ENCODE measurements at regions not wholly inside any gene's neighbourhood (a gene's known extent, or its start where the extent isn't known, plus 50 kb on each side); places are given as distances from the start of the nearest gene placed in this dataset.

DNA sequence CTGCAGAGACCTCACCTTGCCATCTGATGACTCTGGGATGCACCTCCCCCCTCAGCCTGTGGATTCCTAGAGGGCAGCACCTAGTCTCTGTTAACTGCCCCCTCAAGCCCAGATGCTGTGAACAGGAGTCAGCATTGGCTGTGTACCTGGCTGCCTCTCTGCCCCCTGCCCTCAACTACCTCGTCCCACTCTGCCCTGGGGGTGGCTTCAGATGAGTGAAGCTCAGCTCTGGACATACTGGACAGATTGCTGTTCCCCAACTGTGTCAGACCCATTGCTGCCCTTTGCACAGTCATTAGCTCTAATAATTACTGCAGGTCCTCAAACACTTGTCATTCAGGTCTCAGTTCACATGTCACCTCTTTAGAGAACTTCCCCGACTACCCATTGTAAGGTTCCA lies 182.1 kb upstream of the TSHZ3 start:
- TF ChIP-seq, protein P1, sequence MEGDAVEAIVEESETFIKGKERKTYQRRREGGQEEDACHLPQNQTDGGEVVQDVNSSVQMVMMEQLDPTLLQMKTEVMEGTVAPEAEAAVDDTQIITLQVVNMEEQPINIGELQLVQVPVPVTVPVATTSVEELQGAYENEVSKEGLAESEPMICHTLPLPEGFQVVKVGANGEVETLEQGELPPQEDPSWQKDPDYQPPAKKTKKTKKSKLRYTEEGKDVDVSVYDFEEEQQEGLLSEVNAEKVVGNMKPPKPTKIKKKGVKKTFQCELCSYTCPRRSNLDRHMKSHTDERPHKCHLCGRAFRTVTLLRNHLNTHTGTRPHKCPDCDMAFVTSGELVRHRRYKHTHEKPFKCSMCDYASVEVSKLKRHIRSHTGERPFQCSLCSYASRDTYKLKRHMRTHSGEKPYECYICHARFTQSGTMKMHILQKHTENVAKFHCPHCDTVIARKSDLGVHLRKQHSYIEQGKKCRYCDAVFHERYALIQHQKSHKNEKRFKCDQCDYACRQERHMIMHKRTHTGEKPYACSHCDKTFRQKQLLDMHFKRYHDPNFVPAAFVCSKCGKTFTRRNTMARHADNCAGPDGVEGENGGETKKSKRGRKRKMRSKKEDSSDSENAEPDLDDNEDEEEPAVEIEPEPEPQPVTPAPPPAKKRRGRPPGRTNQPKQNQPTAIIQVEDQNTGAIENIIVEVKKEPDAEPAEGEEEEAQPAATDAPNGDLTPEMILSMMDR (IDR thresholded peaks at IDR 0.05): no peak
- TF ChIP-seq POLR2AphosphoS5 (IDR thresholded peaks at IDR 0.05): no peak
